H9 (cell line): ENCODE measurements at regions not wholly inside any gene's neighbourhood (a gene's known extent, or its start where the extent isn't known, plus 50 kb on each side); places are given as distances from the start of the nearest gene placed in this dataset.

Source experiments
- DNase-seq: peaks from one replicate; pipeline ENCODE4 v3.0.0-alpha.2; 2017
- H2AFZ ChIP-seq: one replicate; pipeline ENCODE4 v1.6.1; 2013; ENCODE audit warnings: mild to moderate bottlenecking, low read length, control low read depth, moderate library complexity
- H2AK5ac ChIP-seq: 2 replicates; pipeline ENCODE4 v1.6.1; 2013; ENCODE audit warnings: low read length, control low read depth, mixed read lengths; ENCODE audit not compliant: insufficient read length
- H2BK120ac ChIP-seq: one replicate; pipeline ENCODE4 v1.6.1; 2013; ENCODE audit warnings: low read depth, mild to moderate bottlenecking, low read length, control low read depth, inconsistent platforms; ENCODE audit not compliant: poor library complexity, severe bottlenecking
- H2BK12ac ChIP-seq: 2 replicates; pipeline ENCODE4 v1.6.1; 2013; ENCODE audit warnings: low read length, control low read depth, mixed read lengths, low read depth; ENCODE audit not compliant: insufficient read length
- H2BK15ac ChIP-seq: 2 replicates; pipeline ENCODE4 v1.6.1; 2013; ENCODE audit warnings: low read depth, low read length, control low read depth
- H2BK20ac ChIP-seq: one replicate; pipeline ENCODE4 v1.6.1; 2013; ENCODE audit warnings: low read depth, mild to moderate bottlenecking, low read length, control low read depth, inconsistent platforms; ENCODE audit not compliant: poor library complexity, severe bottlenecking
- H2BK5ac ChIP-seq: 2 replicates; pipeline ENCODE4 v1.6.1; 2013; ENCODE audit warnings: low read length, control low read depth, mixed read lengths; ENCODE audit not compliant: insufficient read length
- H3K14ac ChIP-seq: 2 replicates; pipeline ENCODE4 v1.6.1; 2013; ENCODE audit warnings: low read length, control low read depth; ENCODE audit not compliant: insufficient read depth
- H3K18ac ChIP-seq: 2 replicates; pipeline ENCODE4 v1.6.1; 2013; ENCODE audit warnings: low read depth, mild to moderate bottlenecking, mixed read lengths, low read length, control low read depth; ENCODE audit not compliant: insufficient read length
- H3K23ac ChIP-seq: 2 replicates; pipeline ENCODE4 v1.6.1; 2013; ENCODE audit warnings: low read length, control low read depth, mixed read lengths, low read depth; ENCODE audit not compliant: insufficient read length
- H3K23me2 ChIP-seq: 2 replicates; pipeline ENCODE4 v1.6.1; 2013; ENCODE audit warnings: low read depth, mild to moderate bottlenecking, mixed read lengths, low read length, control low read depth; ENCODE audit not compliant: insufficient read length, poor library complexity, severe bottlenecking
- H3K27ac ChIP-seq: 2 replicates; pipeline ENCODE4 v1.5.1; 2013; ENCODE audit warnings: low read length, control low read depth, mixed read lengths, low read depth; ENCODE audit not compliant: insufficient read length
- H3K27me3 ChIP-seq: 2 replicates; pipeline ENCODE4 v1.6.1; 2013; ENCODE audit warnings: low read length, control low read depth, inconsistent platforms; ENCODE audit not compliant: insufficient read depth
- H3K4ac ChIP-seq: 2 replicates; pipeline ENCODE4 v1.6.1; 2013; ENCODE audit warnings: low read depth, mild to moderate bottlenecking, control low read depth, inconsistent platforms, low read length, moderate library complexity
- H3K4me1 ChIP-seq: 2 replicates; pipeline ENCODE4 v1.6.1; 2013; ENCODE audit warnings: low read length, control low read depth, inconsistent platforms; ENCODE audit not compliant: insufficient read depth
- H3K4me2 ChIP-seq: 2 replicates; pipeline ENCODE4 v1.6.1; 2013; ENCODE audit warnings: low read length, control low read depth, mixed read lengths; ENCODE audit not compliant: insufficient read length, insufficient read depth
- H3K56ac ChIP-seq: 2 replicates; pipeline ENCODE4 v1.6.1; 2013; ENCODE audit warnings: low read depth, mild to moderate bottlenecking, mixed read lengths, low read length, control low read depth; ENCODE audit not compliant: insufficient read length
- H3K79me1 ChIP-seq: 2 replicates; pipeline ENCODE4 v1.6.1; 2013; ENCODE audit warnings: low read depth, mild to moderate bottlenecking, moderate library complexity, low read length, control low read depth, inconsistent platforms; ENCODE audit not compliant: insufficient read depth, poor library complexity, severe bottlenecking
- H3K79me2 ChIP-seq: 2 replicates; pipeline ENCODE4 v1.6.1; 2013; ENCODE audit warnings: low read length, control low read depth, inconsistent platforms; ENCODE audit not compliant: insufficient read depth
- H3K9ac ChIP-seq: 2 replicates; pipeline ENCODE4 v1.6.1; 2013; ENCODE audit warnings: low read length, control low read depth, mixed read lengths; ENCODE audit not compliant: insufficient read length; ENCODE audit errors: extremely low read depth
- H3K9me3 ChIP-seq: one replicate; pipeline ENCODE4 v1.6.1; 2013; ENCODE audit warnings: low read depth, low read length, inconsistent platforms; ENCODE audit not compliant: control insufficient read depth
- H3T11ph ChIP-seq: one replicate; pipeline ENCODE4 v1.6.1; 2013; ENCODE audit warnings: mild to moderate bottlenecking, low read length, control low read depth, inconsistent platforms
- H4K20me1 ChIP-seq: one replicate; pipeline ENCODE4 v1.6.1; 2013; ENCODE audit not compliant: control insufficient read depth, insufficient read length, insufficient read depth
- H4K5ac ChIP-seq: 2 replicates; pipeline ENCODE4 v1.6.1; 2013; ENCODE audit warnings: low read depth, mild to moderate bottlenecking, mixed read lengths, low read length, control low read depth; ENCODE audit not compliant: insufficient read length
- H4K8ac ChIP-seq: replicated peaks from 2 replicates; pipeline ENCODE4 v1.6.1; 2013; ENCODE audit warnings: low read length, control low read depth, mixed read lengths, low read depth; ENCODE audit not compliant: insufficient read length
- H4K91ac ChIP-seq: 2 replicates; pipeline ENCODE4 v1.6.1; 2013; ENCODE audit warnings: low read depth, mild to moderate bottlenecking, moderate library complexity, mixed read lengths, low read length, control low read depth; ENCODE audit not compliant: insufficient read length
- H3K27ac Mint-ChIP-seq, 3 experiments: 2 replicates in 2 of 3; 3 replicates in 1 of 3; pipeline ENCODE4 v1.8.0; 2020 to 2021; ENCODE audit warnings: mixed read lengths in 3 of 3, mild to moderate bottlenecking in 1 of 3, moderate library complexity in 1 of 3
- H3K27me3 Mint-ChIP-seq: 2 replicates; pipeline ENCODE4 v1.8.0; 2021; ENCODE audit warnings: low read depth, mild to moderate bottlenecking, moderate library complexity, mixed read lengths
- H3K36me3 Mint-ChIP-seq, 3 experiments: 2 replicates in 2 of 3; 3 replicates in 1 of 3; pipeline ENCODE4 v1.8.0; 2020 to 2021; ENCODE audit warnings: low read depth in 3 of 3, mixed read lengths in 3 of 3; ENCODE audit not compliant: insufficient read depth in 1 of 3
- H3K4me1 Mint-ChIP-seq, 2 experiments: 2 replicates each; pipeline ENCODE4 v1.8.0; 2020; ENCODE audit warnings: mixed read lengths in 2 of 2
- H3K4me3 Mint-ChIP-seq, 2 experiments: 2 replicates in 1 of 2; 3 replicates in 1 of 2; pipeline ENCODE4 v1.8.0; 2020 to 2021; ENCODE audit warnings: mild to moderate bottlenecking in 2 of 2, mixed read lengths in 2 of 2, moderate library complexity in 1 of 2
- H3K9me3 Mint-ChIP-seq, 2 experiments: 2 replicates in 1 of 2; 3 replicates in 1 of 2; pipeline ENCODE4 v1.8.0; 2020; ENCODE audit warnings: mild to moderate bottlenecking in 2 of 2, mixed read lengths in 2 of 2, moderate library complexity in 1 of 2
- WGBS: extraction: QIAGEN DNeasy Blood & Tissue Kit; methylation state at CpG from one replicate; pipeline ENCODE4 v1.1.7; 2013; ENCODE audit warnings: missing lambda C conversion rate, low lambda C conversion rate, mixed read lengths; ENCODE audit not compliant: insufficient read length; ENCODE audit errors: extremely low coverage; 5-methylcytosine and 5-hydroxymethylcytosine counted together
- TF ChIP-seq, protein P1 (sequence below): fragments of 200-600 bp; sonication (generic); conservative IDR thresholded peaks from 3 replicates; pipeline ENCODE4 v1.8.0; 2021; ENCODE audit warnings: antibody characterized with exemption, mild to moderate bottlenecking

DNA sequence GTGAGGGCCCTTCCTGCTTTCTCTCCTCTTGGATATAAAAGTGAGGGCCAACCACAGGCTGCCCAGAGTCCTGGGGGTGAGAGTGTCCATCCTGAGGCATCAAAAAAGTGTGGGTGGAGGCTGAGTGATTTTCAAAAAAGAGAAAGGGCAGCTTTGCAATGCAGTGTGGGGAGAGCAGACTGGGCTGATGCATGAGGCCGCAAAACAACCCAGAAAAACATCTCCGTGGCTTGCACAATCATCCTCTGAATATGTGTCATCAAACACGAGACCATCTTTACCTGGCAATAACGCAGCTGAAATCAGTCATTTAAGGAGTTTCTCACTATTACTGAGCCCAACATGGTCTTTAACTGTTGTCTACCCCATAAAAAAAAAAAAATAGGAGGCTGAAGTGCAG lies 191.2 kb upstream of the SOX4 start:
- Histone ChIP-seq H2BK20ac (no peak overlapping the region), H4K5ac (no peak overlapping the region), H3T11ph (no peak overlapping the region), H4K91ac (no peak overlapping the region), H3K23me2 (no peaks in the 10 kb centered on the region), H2BK5ac (no peak overlapping the region), H3K4ac (no peak overlapping the region), H2BK12ac (no peak overlapping the region), H3K9me3 (no peaks in the 10 kb centered on the region), H3K23ac (no peak overlapping the region), H3K9ac (no peak overlapping the region), H3K27me3 (no peaks in the 10 kb centered on the region), H3K79me1 (no peaks in the 10 kb centered on the region), H3K4me2 (no peak overlapping the region), H4K20me1 (no peaks in the 10 kb centered on the region), H2BK15ac (no peak overlapping the region), H2AK5ac (no peak overlapping the region), H3K56ac (no peak overlapping the region), H2BK120ac (no peak overlapping the region), H3K79me2 (no peaks in the 10 kb centered on the region), H3K4me1 (no peaks in the 10 kb centered on the region), H3K18ac (no peak overlapping the region), H3K27ac (no peak overlapping the region), H4K8ac (no peak overlapping the region), H2AFZ (no peak overlapping the region), H3K14ac (no peak overlapping the region)
- peaks cover 12 to 13% of the 10 kb centered on the region in 2 experiments for H3K4me1 Mint-ChIP-seq
- H3K36me3 Mint-ChIP-seq, result no peaks in the 10 kb centered on the region
- no peak for DNase-seq
- H3K9me3 Mint-ChIP-seq, result no peaks in the 10 kb centered on the region
- H3K27ac Mint-ChIP-seq, result 0 out of 7 replicates have a peak overlapping the region, but pooled peaks of 1 of the 3 experiments have one; percentile 14
- no peak overlapping the region for H3K4me3 Mint-ChIP-seq
- WGBS, result no CpG with 5 or more reads among the region's 4 CpGs
- TF ChIP-seq, protein P1, sequence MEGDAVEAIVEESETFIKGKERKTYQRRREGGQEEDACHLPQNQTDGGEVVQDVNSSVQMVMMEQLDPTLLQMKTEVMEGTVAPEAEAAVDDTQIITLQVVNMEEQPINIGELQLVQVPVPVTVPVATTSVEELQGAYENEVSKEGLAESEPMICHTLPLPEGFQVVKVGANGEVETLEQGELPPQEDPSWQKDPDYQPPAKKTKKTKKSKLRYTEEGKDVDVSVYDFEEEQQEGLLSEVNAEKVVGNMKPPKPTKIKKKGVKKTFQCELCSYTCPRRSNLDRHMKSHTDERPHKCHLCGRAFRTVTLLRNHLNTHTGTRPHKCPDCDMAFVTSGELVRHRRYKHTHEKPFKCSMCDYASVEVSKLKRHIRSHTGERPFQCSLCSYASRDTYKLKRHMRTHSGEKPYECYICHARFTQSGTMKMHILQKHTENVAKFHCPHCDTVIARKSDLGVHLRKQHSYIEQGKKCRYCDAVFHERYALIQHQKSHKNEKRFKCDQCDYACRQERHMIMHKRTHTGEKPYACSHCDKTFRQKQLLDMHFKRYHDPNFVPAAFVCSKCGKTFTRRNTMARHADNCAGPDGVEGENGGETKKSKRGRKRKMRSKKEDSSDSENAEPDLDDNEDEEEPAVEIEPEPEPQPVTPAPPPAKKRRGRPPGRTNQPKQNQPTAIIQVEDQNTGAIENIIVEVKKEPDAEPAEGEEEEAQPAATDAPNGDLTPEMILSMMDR, result no peak
- no peaks in the 10 kb centered on the region for H3K27me3 Mint-ChIP-seq
